ENCODE measurements at regions not wholly inside any gene's neighbourhood (a gene's known extent, or its start where the extent isn't known, plus 50 kb on each side); places are given as distances from the start of the nearest gene placed in this dataset.

GRCh38 chr12:76674669-76675315 lies 89.1 kb upstream of the ZDHHC17 start:
- TF ChIP-seq REST (IDR thresholded peaks at IDR 0.05; ENCODE audit: borderline replicate concordance) (no peak), EZH2 (IDR thresholded peaks at IDR 0.05; ENCODE audit: borderline replicate concordance, insufficient read depth, low read length, poor library complexity, severe bottlenecking) (no peak), SMC3 (conservative IDR thresholded peaks at IDR 0.05; ENCODE audit: poor library complexity) (no peak), CTCF (IDR thresholded peaks at IDR 0.05; ENCODE audit: poor library complexity, severe bottlenecking) (no peak)

All from neural cell (in vitro differentiated cells).